COLO668 (cell line): ENCODE measurements at regions not wholly inside any gene's neighbourhood (a gene's known extent, or its start where the extent isn't known, plus 50 kb on each side); places are given as distances from the start of the nearest gene placed in this dataset.

Experiments used
- DNase-seq: peaks from one replicate; lab custom pipeline; 2025; ENCODE audit not compliant: unreplicated experiment; lab: John Stamatoyannopoulos, UW

DNA sequence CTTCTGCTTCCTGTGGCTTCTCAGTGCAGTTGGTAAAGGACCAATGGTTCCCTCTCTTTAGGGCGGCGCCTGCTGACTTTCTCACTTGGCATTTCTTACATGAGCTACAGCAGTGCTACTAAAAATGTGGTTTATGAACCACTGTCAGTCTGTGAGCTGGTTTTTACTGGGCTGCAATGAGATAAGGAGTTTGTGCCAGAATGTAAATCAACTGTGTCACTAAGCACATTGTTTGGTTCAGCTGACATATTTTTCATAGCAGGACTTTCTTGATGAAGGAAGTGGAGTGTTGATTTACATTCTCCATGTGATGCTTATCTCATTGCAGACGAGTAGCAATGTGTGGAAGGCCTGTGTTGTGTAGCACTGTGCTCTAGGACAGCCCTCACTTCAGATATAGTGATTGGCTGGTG lies 463.3 kb downstream of the SOX6 start:
- DNase-seq: no peak

DNA sequence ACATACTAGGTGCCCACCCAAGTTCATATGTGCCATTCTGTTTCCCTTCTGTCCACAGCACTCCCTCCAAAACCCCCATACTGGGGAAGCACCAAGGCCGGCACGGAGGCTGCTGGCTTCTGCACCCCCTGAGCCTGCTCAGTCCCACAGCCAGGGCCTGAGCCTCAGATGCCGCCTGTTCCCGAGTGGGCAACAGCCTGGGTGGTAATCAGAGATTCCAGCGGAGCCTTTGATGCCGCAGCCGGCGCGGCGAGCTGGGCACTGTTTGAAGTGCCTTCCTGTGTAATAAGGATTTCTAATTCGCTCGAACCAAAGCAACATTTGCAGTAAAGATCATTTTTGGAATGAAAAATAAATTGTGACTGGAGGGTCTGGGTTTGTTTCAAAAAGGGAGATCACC lies 460.3 kb downstream of the SOX6 start:
- DNase-seq: no peak

- DNase-seq: no peak
These were observed 459.8 kb downstream of the SOX6 start for GRCh38 chr11:15896530-15896929.

DNA sequence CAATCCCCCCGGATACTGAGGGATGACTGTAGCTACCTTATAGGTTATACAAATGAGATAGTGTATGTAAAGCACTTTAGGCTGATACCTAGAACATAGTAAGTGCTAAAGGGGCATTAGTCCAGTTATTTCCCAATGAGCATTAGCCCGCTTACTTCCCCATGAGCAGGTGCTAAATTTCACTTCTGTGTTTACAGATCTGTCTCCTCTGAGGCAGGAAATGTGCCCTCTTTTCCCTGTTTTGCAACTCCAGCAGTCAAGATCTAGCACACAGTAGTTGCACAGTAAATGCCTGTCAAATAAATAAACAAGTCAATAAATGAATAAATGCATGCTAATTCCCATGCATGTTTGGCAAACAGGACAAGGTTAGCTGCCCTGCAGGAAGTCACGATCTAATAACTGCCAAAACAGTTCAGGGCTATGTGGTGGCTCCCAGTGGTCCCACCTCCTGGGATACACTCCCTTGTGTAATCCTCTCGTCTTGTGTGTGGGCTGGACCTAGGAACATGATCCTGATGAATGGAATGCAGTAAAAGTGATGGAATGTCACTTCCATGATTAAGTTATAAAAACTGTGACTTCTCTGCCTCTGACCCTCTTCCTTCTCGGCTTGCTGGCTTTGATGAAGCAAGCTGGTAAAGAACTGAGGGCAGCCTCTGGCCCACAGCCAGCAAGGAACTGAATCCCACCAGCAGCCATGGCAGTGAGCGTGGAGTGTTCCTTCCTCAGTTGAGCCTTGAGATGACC lies 459.0 kb downstream of the SOX6 start:
- DNase-seq: no peak

DNA sequence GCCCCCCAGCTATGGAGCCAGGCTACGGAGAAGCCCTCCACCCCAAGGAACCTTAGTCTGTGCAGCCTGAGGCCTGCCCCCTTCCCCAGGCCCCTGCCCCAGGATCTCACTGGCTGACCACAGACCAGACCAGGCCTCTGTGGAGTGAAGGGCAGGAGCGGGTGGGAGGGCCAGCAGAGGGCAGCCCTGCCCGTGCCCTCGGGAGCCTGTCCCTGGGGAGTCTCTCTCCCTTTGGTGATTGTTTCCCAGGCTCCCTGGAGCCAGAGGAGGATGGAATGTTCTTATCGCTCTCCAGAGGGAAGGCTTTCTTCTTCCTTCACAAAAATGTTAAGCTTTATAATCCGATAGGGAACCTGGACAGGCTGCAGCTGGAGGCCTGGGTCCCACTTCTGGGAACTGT lies 455.3 kb downstream of the SOX6 start:
- DNase-seq: no peak

DNA sequence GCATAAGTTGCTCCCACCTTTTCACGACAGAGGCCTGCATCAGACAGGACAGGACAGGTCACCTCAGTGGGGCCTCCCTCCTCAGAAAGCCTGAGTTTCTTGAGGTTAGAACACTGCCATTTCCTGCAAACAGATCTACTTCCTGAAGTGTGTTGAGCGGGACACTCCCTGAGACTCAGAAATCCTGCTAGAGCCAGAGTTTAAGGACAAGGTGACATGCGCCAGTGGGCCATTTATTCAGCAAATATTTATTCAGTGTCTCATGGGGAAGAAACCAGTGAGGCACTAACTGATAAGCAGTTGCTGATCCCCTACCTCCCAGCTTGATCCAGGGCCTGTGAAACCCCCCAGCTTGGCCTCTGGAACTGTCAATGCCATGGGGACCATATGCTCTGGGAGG lies 454.6 kb downstream of the SOX6 start:
- DNase-seq: no peak

- no peak for DNase-seq
These were observed 453.1 kb downstream of the SOX6 start for GRCh38 chr11:15903246-15903645.

GRCh38 chr11:15905366-15906104 lies 450.8 kb downstream of the SOX6 start:
- DNase-seq: no peak

DNA sequence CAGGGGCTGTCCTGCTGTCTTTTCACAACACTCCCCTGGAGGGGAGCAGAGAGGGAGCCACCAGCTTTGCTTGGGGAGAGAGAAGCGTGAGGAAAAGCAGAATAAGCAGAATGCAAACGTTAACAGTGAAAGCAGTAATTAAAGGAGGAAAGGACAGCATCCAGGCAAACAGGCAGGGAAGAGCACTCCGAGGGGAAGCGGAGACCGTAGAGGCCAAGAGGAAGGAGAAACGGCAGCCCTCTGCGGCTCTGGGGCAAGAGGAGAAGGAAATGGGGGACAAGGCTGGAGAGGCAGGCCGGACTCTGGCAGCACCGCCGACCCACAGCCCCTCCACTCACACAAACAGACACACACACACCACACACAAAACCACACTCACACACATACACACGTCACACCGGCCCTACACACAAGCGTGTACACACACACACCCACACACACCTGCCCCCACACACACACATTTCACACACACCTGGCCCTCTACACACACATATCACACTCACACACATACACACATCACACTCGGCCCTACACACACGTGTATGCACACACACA lies 449.8 kb downstream of the SOX6 start:
- no peak for DNase-seq

DNA sequence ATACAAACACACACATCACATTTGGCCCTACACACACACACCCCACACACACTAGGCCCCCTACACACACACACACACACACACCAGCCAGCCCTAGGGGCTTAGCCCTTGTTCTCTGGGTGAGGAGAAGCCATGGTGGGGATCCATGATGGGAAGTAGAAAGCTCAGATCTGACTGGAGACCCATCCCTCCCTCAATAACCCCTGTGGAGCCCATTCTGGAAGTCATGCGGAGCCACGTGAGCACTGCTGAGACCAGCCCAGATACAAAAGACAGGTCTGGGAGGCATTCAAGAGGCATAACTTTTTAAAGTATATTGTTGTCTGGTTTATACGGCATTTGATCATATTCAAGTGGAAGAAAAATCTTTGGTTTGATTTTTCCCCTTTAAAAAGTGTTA lies 448.5 kb downstream of the SOX6 start:
- no peak for DNase-seq

- DNase-seq: no peak
These were observed 446.3 kb downstream of the SOX6 start for GRCh38 chr11:15909937-15910598.

GRCh38 chr11:15910761-15911160 lies 445.6 kb downstream of the SOX6 start:
- DNase-seq: no peak

GRCh38 chr11:15911377-15912044 lies 444.8 kb downstream of the SOX6 start:
- DNase-seq: no peak

DNA sequence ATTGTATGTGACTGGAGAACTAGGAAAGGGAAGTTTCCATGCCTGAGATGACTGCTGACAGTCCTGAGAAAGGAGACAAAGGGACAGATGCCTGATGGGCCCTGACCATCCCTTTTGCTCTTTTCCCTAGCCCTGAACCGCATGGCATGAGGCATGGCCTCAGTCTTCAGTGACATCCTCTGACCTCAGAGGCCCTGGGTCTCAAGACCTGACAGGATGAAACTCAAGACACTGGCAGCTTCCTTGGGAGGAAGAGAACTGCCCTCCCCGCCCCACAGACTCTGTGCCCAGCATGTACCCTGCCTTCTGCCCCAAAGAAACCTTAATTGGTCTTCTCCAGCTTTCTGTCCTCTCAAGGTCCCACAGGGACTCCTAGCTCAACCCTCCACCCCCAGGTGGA lies 444.1 kb downstream of the SOX6 start:
- no peak for DNase-seq

DNA sequence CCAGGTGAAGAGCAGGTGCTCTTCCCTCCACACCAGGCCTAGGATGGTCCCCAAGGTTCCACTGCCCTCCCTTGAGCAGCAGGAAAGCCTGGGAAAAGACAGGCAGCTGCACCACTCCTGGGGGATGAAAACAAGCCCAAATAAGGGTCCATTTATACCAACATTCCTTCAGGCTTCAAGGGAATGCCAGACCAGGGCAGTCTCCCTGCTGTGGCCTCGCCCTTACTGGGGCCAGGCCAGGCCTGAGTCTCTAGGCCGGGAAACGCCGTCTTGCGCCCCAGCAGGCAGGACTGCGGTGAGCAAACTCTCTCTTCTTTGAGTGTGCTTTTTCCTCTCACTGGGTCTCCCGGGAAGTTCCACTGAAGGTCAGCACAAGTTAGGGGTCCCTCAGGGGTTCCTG lies 443.5 kb downstream of the SOX6 start:
- no peak for DNase-seq

DNA sequence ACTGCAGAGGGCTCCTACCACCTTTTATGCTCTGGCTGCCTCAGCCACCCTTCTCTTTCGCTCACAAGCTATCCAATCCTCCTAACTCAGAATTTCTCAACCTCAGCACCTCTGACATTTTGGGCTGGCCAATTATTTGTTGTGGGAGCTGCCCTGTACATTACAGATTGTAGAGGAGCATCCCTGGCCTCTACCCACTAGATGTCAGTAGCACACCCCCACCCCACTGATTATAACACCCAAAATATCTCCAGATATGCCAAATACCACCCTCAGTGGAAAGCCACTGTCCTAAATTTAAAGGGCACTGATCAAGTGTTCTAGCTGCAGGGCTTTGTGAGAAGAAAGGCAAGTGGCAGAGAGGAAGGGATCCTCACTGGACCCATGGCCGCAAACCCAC lies 443.1 kb downstream of the SOX6 start:
- DNase-seq: no peak
